HEK293 (cell line): ENCODE measurements at regions not wholly inside any gene's neighbourhood (a gene's known extent, or its start where the extent isn't known, plus 50 kb on each side); places are given as distances from the start of the nearest gene placed in this dataset.

ENCODE experiments used
- CTCF ChIA-PET: fragments of 350-600 bp; formaldehyde crosslinking; extraction: SDS; loops from one replicate; lab custom pipeline; 2021; ENCODE audit warnings: antibody characterized with exemption; lab: Yijun Ruan, JAX
- POLR2A ChIA-PET: fragments of 300-600 bp; formaldehyde crosslinking; extraction: SDS; loops from one replicate; lab custom pipeline; 2020; ENCODE audit warnings: antibody characterized with exemption, inconsistent platforms; lab: Yijun Ruan, JAX
- H3K27ac ChIP-seq: fragments of 200-500 bp; sonication (Bioruptor generic); 2 replicates; pipeline ENCODE4 v1.5.1; 2014; ENCODE audit warnings: low read depth, low read length, control low read depth, inconsistent platforms; ENCODE audit errors: extremely low read depth
- H3K36me3 ChIP-seq, 2 experiments: fragments of 200-500 bp in 1 of 2; sonication (Bioruptor generic) in 1 of 2; 1 replicate in 1 of 2; 2 replicates in 1 of 2; pipeline ENCODE4 v1.5.1; 2014 to 2017; ENCODE audit warnings: inconsistent platforms in 2 of 2, low read length in 2 of 2; ENCODE audit not compliant: control insufficient read depth in 2 of 2, insufficient read depth in 1 of 2
- H3K4me1 ChIP-seq: fragments of 200-500 bp; sonication (Bioruptor generic); 2 replicates; pipeline ENCODE4 v1.5.1; 2014; ENCODE audit warnings: mild to moderate bottlenecking, low read length, inconsistent platforms; ENCODE audit not compliant: control insufficient read depth, insufficient read depth
- H3K4me3 ChIP-seq: 2 replicates; pipeline ENCODE4 v1.5.1; 2011; ENCODE audit warnings: low read depth, mild to moderate bottlenecking, control low read depth, low read length, moderate library complexity
- H3K9me3 ChIP-seq: fragments of 200-500 bp; sonication (Bioruptor generic); 2 replicates; pipeline ENCODE4 v1.5.1; 2014; ENCODE audit warnings: low read depth, low read length, inconsistent platforms; ENCODE audit not compliant: control insufficient read depth, insufficient read depth
- ATF2 ChIP-seq: fragments of 450-650 bp; formaldehyde crosslinking; IDR thresholded peaks from 2 replicates; pipeline ENCODE4 v1.5.1; 2016; ENCODE audit warnings: missing biosample characterization, missing genetic modification characterization, low read depth
- CTCF ChIP-seq: fragments of 450-650 bp; formaldehyde crosslinking; IDR thresholded peaks from 2 replicates; pipeline ENCODE4 v1.5.1; 2016; ENCODE audit warnings: missing biosample characterization, missing genetic modification characterization
- IKZF3 ChIP-seq: fragments of 450-650 bp; IDR thresholded peaks from 2 replicates; pipeline ENCODE4 v1.5.0; 2018; ENCODE audit warnings: missing biosample characterization, mild to moderate bottlenecking, missing genetic modification characterization, moderate library complexity
- KLF7 ChIP-seq: fragments of 450-650 bp; formaldehyde crosslinking; IDR thresholded peaks from 2 replicates; pipeline ENCODE4 v1.5.1; 2016; ENCODE audit warnings: missing biosample characterization, missing genetic modification characterization, borderline replicate concordance
- KLF8 ChIP-seq: fragments of 450-650 bp; formaldehyde crosslinking; IDR thresholded peaks from 2 replicates; pipeline ENCODE4 v1.5.1; 2016; ENCODE audit warnings: missing biosample characterization, missing genetic modification characterization
- TRIM28 ChIP-seq: IDR thresholded peaks from 2 replicates; pipeline ENCODE4 v1.6.1; 2011; ENCODE audit warnings: low read length, control low read depth, borderline replicate concordance
- ZFP37 ChIP-seq: fragments of 450-650 bp; formaldehyde crosslinking; IDR thresholded peaks from 2 replicates; pipeline ENCODE4 v1.5.1; 2016; ENCODE audit warnings: missing biosample characterization, missing genetic modification characterization
- ZNF112 ChIP-seq: fragments of 450-650 bp; formaldehyde crosslinking; IDR thresholded peaks from 2 replicates; pipeline ENCODE4 v1.5.0; 2017; ENCODE audit warnings: missing biosample characterization, missing genetic modification characterization
- ZNF138 ChIP-seq: fragments of 450-650 bp; formaldehyde crosslinking; IDR thresholded peaks from 2 replicates; pipeline ENCODE4 v1.5.1; 2016; ENCODE audit warnings: missing biosample characterization, missing genetic modification characterization, borderline replicate concordance
- ZNF223 ChIP-seq: fragments of 450-650 bp; formaldehyde crosslinking; IDR thresholded peaks from 2 replicates; pipeline ENCODE4 v1.5.1; 2016; ENCODE audit warnings: missing biosample characterization, missing genetic modification characterization
- ZNF248 ChIP-seq: fragments of 450-650 bp; formaldehyde crosslinking; IDR thresholded peaks from 2 replicates; pipeline ENCODE4 v1.5.1; 2017; ENCODE audit warnings: missing biosample characterization, missing genetic modification characterization
- ZNF26 ChIP-seq: fragments of 450-650 bp; formaldehyde crosslinking; IDR thresholded peaks from 2 replicates; pipeline ENCODE4 v1.5.1; 2016; ENCODE audit warnings: missing biosample characterization, missing genetic modification characterization
- ZNF266 ChIP-seq: fragments of 450-650 bp; formaldehyde crosslinking; IDR thresholded peaks from 2 replicates; pipeline ENCODE4 v1.5.1; 2016; ENCODE audit warnings: missing biosample characterization, missing genetic modification characterization, low read depth
- ZNF311 ChIP-seq: fragments of 450-650 bp; formaldehyde crosslinking; IDR thresholded peaks from 2 replicates; pipeline ENCODE4 v1.5.1; 2017; ENCODE audit warnings: missing biosample characterization, missing genetic modification characterization, borderline replicate concordance
- ZNF335 ChIP-seq: fragments of 450-650 bp; formaldehyde crosslinking; conservative IDR thresholded peaks from 2 replicates; pipeline ENCODE4 v1.5.1; 2016; ENCODE audit warnings: missing biosample characterization, missing genetic modification characterization
- ZNF341 ChIP-seq: fragments of 450-650 bp; formaldehyde crosslinking; IDR thresholded peaks from 2 replicates; pipeline ENCODE4; 2016; ENCODE audit warnings: low read depth, missing biosample characterization, missing genetic modification characterization
- ZNF449 ChIP-seq: fragments of 450-650 bp; formaldehyde crosslinking; IDR thresholded peaks from 2 replicates; pipeline ENCODE4 v1.5.1; 2017; ENCODE audit warnings: missing biosample characterization, mild to moderate bottlenecking, missing genetic modification characterization, moderate library complexity
- ZNF530 ChIP-seq: fragments of 450-650 bp; formaldehyde crosslinking; IDR thresholded peaks from 2 replicates; pipeline ENCODE4 v1.5.1; 2016; ENCODE audit warnings: low read depth, missing biosample characterization, missing genetic modification characterization
- ZNF544 ChIP-seq: fragments of 450-650 bp; formaldehyde crosslinking; IDR thresholded peaks from 2 replicates; pipeline ENCODE4 v1.5.0; 2017; ENCODE audit warnings: missing biosample characterization, missing genetic modification characterization
- ZNF626 ChIP-seq: fragments of 450-650 bp; sonication (Bioruptor Pico); formaldehyde crosslinking; IDR thresholded peaks from 2 replicates; pipeline ENCODE4 v1.5.1; 2018; ENCODE audit warnings: missing biosample characterization, missing genetic modification characterization, inconsistent platforms
- ZNF658 ChIP-seq: fragments of 450-650 bp; formaldehyde crosslinking; IDR thresholded peaks from 2 replicates; pipeline ENCODE4; 2016; ENCODE audit warnings: missing biosample characterization, missing genetic modification characterization
- ZNF704 ChIP-seq: fragments of 450-650 bp; formaldehyde crosslinking; IDR thresholded peaks from 2 replicates; pipeline ENCODE4 v1.5.1; 2016; ENCODE audit warnings: missing biosample characterization, missing genetic modification characterization
- ZNF792 ChIP-seq: fragments of 450-650 bp; formaldehyde crosslinking; IDR thresholded peaks from 2 replicates; pipeline ENCODE4 v1.5.1; 2016; ENCODE audit warnings: missing biosample characterization, missing genetic modification characterization

- TF ChIP-seq ZFP37 (tag by site-specific recombination) (no peak), ZNF658 (no peak), ZNF530 (tag by site-specific recombination) (no peak)
These were observed 281.4 kb downstream of the ISL1 start (continued) for GRCh38 chr5:51664491-51665250.

GRCh38 chr5:51665251-51665593 lies 282.0 kb downstream of the ISL1 start:
- no peak overlapping the region for H3K27ac ChIP-seq
- no peaks in the 10 kb centered on the region for H3K36me3 ChIP-seq
- no peak for TF ChIP-seq ZFP37 (tag by site-specific recombination)
- TF ChIP-seq KLF7, result no peak
- no peak for TF ChIP-seq ZNF311
- TF ChIP-seq ATF2, result no peak
- no peak for TF ChIP-seq ZNF248 (tag by site-specific recombination)
- TF ChIP-seq KLF8, result no peak
- CTCF ChIA-PET, result interaction anchor here (1.0 kb wide), 1 partner anchor 73 kb away, joined by 3 read pairs; no protein-coding TSS in a partner anchor
- H3K9me3 ChIP-seq, result no peaks in the 10 kb centered on the region
- no peak overlapping the region for H3K4me3 ChIP-seq
- POLR2A ChIA-PET, result no interaction called here
- no peaks in the 10 kb centered on the region; the same call in 1 of the 2 replicates for H3K4me1 ChIP-seq

GRCh38 chr5:51669095-51669494 lies 285.8 kb downstream of the ISL1 start:
- no peaks in the 10 kb centered on the region; the same call in 1 of the 2 replicates for H3K4me1 ChIP-seq
- TF ChIP-seq ZNF544 (tag by site-specific recombination), result no peak
- no peak overlapping the region for H3K4me3 ChIP-seq
- ChIA-PET POLR2A (no interaction called here), CTCF (interaction anchor here (0.6 kb wide), 1 partner anchor 521 kb away, joined by 3 read pairs; no protein-coding TSS in a partner anchor)
- no peaks in the 10 kb centered on the region for H3K9me3 ChIP-seq
- no peaks in the 10 kb centered on the region for H3K36me3 ChIP-seq
- no peak overlapping the region for H3K27ac ChIP-seq

- Histone ChIP-seq H3K36me3 (no peaks in the 10 kb centered on the region), H3K4me1 (no peaks in the 10 kb centered on the region), H3K27ac (no peak overlapping the region), H3K4me3 (no peak overlapping the region), H3K9me3 (no peaks in the 10 kb centered on the region)
- POLR2A ChIA-PET, result no interaction called here
- CTCF ChIA-PET, result no interaction called here
- no peak for TF ChIP-seq ZNF341 (tag by site-specific recombination)
- TF ChIP-seq KLF7, result no peak
- TF ChIP-seq ZNF335 (tag by site-specific recombination), result no peak
- no peak for TF ChIP-seq TRIM28
- no peak for TF ChIP-seq ZNF792 (tag by site-specific recombination)
- TF ChIP-seq ZNF223 (tag by site-specific recombination), result no peak
- no peak for TF ChIP-seq ZNF449
- TF ChIP-seq IKZF3, result no peak
- TF ChIP-seq ZNF626, result no peak
- TF ChIP-seq ZNF138, result no peak
- TF ChIP-seq ZNF266 (tag by site-specific recombination), result no peak
- TF ChIP-seq ZNF26 (tag by site-specific recombination), result no peak
- TF ChIP-seq ZNF704 (tag by site-specific recombination), result no peak
- no peak for TF ChIP-seq ZNF112 (tag by site-specific recombination)
- TF ChIP-seq CTCF (tag by site-specific recombination), result no peak
These were observed 295.1 kb downstream of the ISL1 start for GRCh38 chr5:51678330-51678729.
